Motor neuron (in vitro differentiated cells): ENCODE measurements at regions not wholly inside any gene's neighbourhood (a gene's known extent, or its start where the extent isn't known, plus 50 kb on each side); places are given as distances from the start of the nearest gene placed in this dataset.
A peak's percentile ranks its signal among the peaks of the same experiment; 100 is the strongest.

Source experiments
- ATAC-seq, 8 experiments: fragments of 200-7000 bp; cut with Tn5 transposase; replicated peaks in 6 of 8; 2 replicates each; pipeline ENCODE4 v1.8.0; 2021; ENCODE audit warnings: mild to moderate bottlenecking in 8 of 8, moderate library complexity in 8 of 8
- H3K27ac ChIP-seq, 2 donors: fragments of 250-450 bp; sonication (Bioruptor Pico); 2 replicates each; pipeline ENCODE4 v1.9.0; 2021; ENCODE audit warnings: antibody characterized with exemption in 2 of 2, mild to moderate bottlenecking in 2 of 2, moderate library complexity in 1 of 2
- H3K4me1 ChIP-seq, 2 donors: fragments of 250-450 bp; sonication (Bioruptor Pico); replicated peaks in 1 of 2; 2 replicates each; pipeline ENCODE4 v1.6.1; 2021; ENCODE audit warnings: antibody characterized with exemption in 2 of 2, mild to moderate bottlenecking in 2 of 2, moderate library complexity in 1 of 2
- H3K4me3 ChIP-seq, 5 donors: fragments of 250-450 bp; sonication (Bioruptor Pico); 2 replicates each; pipeline ENCODE4 v1.9.0; 2021; ENCODE audit warnings: antibody characterized with exemption in 5 of 5, mild to moderate bottlenecking in 5 of 5, moderate library complexity in 4 of 5
- WGBS, 10 experiments: fragments of 450-650 bp; shearing (Covaris generic); methylation state at CpG; one replicate each; pipeline ENCODE4 v1.0.0; 2022; 5-methylcytosine and 5-hydroxymethylcytosine counted together
- in situ Hi-C, 9 experiments: fragments of 400-800 bp; cut with MboI; loops; one replicate each; pipeline ENCODE4 v1.15.0; 2021; ENCODE audit warnings: low sequenced_read_pairs in 9 of 9, low pct_unique_long_range_greater_than_20kb in 2 of 9; ENCODE audit not compliant: unreplicated experiment in 9 of 9

DNA sequence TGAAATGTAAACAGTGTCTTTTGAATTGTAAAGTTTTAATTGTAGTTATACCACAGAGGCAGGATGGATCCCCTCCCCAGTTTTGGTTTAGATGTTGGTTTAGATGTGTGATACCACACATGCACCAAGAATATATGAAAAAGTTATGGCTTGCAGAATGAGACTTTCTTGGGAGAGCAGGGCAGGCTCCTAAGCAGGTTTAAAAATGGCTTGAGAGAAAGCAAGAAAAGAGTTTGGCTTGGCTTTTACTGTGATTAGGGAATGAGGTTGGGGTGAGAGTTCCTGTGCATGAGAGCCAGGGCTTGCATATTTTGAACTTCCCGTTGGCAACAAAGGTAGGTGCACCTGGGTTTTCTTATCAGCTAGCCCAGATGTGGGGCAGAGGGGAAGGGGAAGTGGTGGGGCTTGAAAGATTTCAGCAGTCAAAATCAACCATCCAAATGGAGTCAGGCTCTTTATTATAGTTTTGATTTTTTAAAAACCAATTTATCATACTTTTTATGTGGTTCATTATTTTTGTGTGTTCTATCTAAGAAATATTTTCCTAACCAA, 246.9 kb downstream of the MTX2 start:
- no peak overlapping the region for H3K4me3 ChIP-seq
- WGBS, 10 experiments, result 40 to 100% (median 67%) methylated on average over 1 of the region's 1 CpG; no CpG with 5 or more reads in 7 of the 10 experiments
- in situ Hi-C loops, result no loop called here

GRCh38 chr2:176518823-176519222, 249.6 kb downstream of the MTX2 start:
- WGBS, 10 experiments, result 50 to 100% (median 78%) methylated on average over 1 to 4 of the region's 4 CpGs; no CpG with 5 or more reads in 1 of the 10 experiments
- ATAC-seq, result peak in 5 of 8 experiments; percentile 38 to 44 (median 42)
- peaks cover 3 to 4% of the 10 kb centered on the region in 2 donors for H3K4me1 ChIP-seq
- H3K4me3 ChIP-seq, result no peak overlapping the region
- in situ Hi-C loops, result no loop called here
- H3K27ac ChIP-seq, result no peak overlapping the region

More for the DNA sequence above, 246.9 kb downstream of the MTX2 start:
- Histone ChIP-seq H3K27ac (no peak overlapping the region), H3K4me1 (no peaks in the 10 kb centered on the region)
- no peak for ATAC-seq

DNA sequence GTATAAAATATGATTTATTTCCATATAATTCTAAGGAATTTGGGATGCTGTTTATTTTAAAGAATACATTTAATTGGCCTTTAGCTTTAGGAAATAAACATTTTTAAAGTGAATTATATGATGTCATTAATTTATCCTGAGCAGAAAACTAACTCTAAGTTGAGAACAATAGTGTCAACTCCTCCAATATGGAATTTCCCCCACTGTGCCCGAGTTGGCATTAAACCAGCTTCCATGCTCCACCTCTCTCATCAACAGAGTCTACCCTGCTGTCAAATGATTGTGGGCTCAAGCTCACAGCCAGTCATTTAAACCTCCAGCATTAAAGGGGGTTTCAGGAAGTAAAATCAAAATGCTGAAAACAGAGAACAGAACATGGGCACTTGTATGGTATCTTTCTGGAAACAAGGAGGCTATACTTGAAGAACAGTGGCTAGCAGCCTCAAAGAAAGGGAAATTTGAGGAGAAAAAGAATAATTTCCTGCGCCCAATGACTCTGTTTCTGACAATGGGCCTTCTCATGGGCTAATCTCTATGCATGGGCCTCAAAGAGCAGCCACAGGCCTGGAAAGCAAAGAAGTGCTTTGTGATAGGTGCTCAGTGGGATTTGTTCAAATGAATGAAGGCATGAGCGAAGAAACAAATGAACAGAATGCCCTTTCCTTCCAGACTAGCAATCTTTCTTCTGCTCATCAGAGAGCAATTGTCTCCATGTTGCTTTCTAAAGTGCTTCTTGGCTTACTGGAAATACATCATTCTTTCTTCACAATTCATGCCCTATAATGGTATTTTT, 252.8 kb downstream of the MTX2 start:
- H3K4me3 ChIP-seq, result no peak overlapping the region
- in situ Hi-C loops, result no loop called here
- ATAC-seq, result peak in 1 of 8 experiments; percentile 26
- peaks cover 5 to 11% of the 10 kb centered on the region in 2 donors for H3K4me1 ChIP-seq
- no peak overlapping the region for H3K27ac ChIP-seq
- WGBS, 10 experiments, result 0 to 100% (median 66%) methylated on average over 1 to 3 of the region's 3 CpGs

- no peak for ATAC-seq
- in situ Hi-C loops, result no loop called here
- Histone ChIP-seq H3K27ac (no peak overlapping the region), H3K4me3 (no peak overlapping the region), H3K4me1 (peaks cover 11 to 16% of the 10 kb centered on the region in 2 donors)
- WGBS, 10 experiments, result 42 to 100% (median 89%) methylated on average over 1 to 2 of the region's 2 CpGs; no CpG with 5 or more reads in 2 of the 10 experiments
Measured at GRCh38 chr2:176525086-176525485, 255.8 kb downstream of the MTX2 start.

DNA sequence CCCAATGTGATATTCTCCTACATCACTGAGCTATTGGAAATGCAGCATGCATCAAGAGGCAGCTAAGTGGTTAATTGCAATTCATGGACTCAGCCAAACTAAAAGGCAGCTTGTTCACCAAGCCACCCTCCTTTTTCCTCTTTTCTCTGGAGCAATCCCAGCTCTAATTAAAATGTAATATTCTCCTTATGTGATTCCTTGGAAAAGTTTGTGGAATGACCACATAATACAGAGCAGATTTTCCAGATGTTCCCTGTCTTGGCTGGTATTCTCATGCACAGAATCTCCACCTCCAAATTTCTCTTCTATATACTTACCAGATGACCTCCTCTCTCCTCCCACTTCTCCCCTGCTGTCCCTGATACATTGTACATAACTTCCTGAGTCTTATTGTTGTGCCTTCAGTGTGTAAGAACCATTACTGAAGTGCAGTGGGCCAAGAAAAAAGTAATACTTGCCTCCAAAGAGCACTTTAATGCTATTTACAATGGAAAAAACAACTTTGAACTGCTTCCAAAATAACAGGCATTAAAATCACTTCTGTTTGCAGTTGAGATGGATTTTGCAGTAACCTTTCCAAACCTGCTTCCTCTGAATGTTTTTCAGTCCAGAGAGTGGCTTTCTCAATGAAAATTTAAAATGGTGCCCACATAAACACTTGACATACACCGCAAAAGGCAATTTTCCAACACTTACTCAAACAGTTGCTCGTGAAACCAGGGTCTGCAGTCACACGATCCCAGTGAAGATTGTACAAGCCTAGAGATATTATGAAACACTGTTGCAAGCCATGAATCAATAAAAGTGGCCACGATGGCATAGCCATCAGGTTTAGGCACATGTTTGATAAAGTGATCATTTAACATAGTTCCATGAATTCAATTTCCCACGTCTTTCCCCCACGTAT, 258.0 kb downstream of the MTX2 start:
- Histone ChIP-seq H3K4me1 (peaks cover 8 to 23% of the 10 kb centered on the region in 2 donors), H3K27ac (no peak overlapping the region), H3K4me3 (no peak overlapping the region)
- in situ Hi-C loops, result no loop called here
- 26 to 100% (median 89%) methylated on average over 1 to 6 of the region's 6 CpGs; no CpG with 5 or more reads in 2 of the 10 experiments for WGBS, 10 experiments
- ATAC-seq, result peak in 1 of 8 experiments; percentile 45

GRCh38 chr2:176531608-176532007, 262.4 kb downstream of the MTX2 start:
- H3K4me1 ChIP-seq, result peaks cover 8 to 20% of the 10 kb centered on the region in 2 donors
- H3K27ac ChIP-seq, result no peak overlapping the region
- H3K4me3 ChIP-seq, result no peak overlapping the region
- 67 to 96% (median 86%) methylated on average over 1 to 4 of the region's 4 CpGs; no CpG with 5 or more reads in 5 of the 10 experiments for WGBS, 10 experiments
- ATAC-seq, result peak in 1 of 8 experiments; percentile 12
- in situ Hi-C loops, result no loop called here

GRCh38 chr2:176533505-176534193, 264.4 kb downstream of the MTX2 start:
- H3K4me3 ChIP-seq, result no peak overlapping the region
- no peak overlapping the region for H3K27ac ChIP-seq
- no peak for ATAC-seq
- in situ Hi-C loops, result no loop called here
- H3K4me1 ChIP-seq, result peaks cover 0 to 15% of the 10 kb centered on the region in 2 donors
- WGBS, 10 experiments, result 25 to 100% (median 94%) methylated on average over 1 to 3 of the region's 4 CpGs; no CpG with 5 or more reads in 1 of the 10 experiments

GRCh38 chr2:176534798-176535466, 265.7 kb downstream of the MTX2 start:
- ATAC-seq, result peak in 2 of 8 experiments; percentile 78 to 85

DNA sequence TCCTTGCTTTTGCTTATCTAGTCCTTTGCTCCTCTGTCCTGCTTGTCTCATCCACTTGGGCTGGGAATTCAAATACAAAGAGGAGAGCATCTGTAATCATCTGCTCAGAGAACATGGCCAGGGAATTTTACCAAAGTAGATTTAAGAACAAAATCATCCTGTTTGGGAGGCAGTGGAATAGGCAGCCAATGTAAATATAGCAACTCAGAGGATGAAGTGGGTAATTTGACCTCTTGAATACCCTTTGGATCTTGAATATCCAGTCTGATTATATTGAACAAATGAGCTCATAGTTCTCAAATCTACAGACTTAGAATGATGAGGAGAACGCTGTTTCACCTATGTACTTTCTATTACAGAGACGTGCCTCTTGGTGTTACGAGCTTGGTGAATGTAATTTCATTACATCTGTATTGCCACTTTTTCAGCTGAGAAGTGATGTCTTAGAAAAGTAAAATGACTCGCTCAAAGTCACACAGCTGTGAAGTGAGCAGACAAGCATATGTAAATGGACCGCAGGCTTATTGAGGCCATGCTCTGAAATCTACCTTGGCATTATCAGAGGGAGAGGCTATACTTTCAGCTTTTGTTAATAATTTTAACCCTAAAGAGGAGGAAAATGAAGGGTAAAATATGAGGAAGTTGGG, 266.3 kb downstream of the MTX2 start:
- H3K27ac ChIP-seq, result no peak overlapping the region
- 50 to 100% (median 66%) methylated on average over 2 to 4 of the region's 5 CpGs; no CpG with 5 or more reads in 4 of the 10 experiments for WGBS, 10 experiments
- in situ Hi-C loops, result no loop called here
- peaks cover 0 to 15% of the 10 kb centered on the region in 2 donors for H3K4me1 ChIP-seq
- ATAC-seq, result peak in 2 of 8 experiments; percentile 60 to 68
- no peak overlapping the region for H3K4me3 ChIP-seq

More at GRCh38 chr2:176534798-176535466, 265.7 kb downstream of the MTX2 start:
- peaks cover 0 to 15% of the 10 kb centered on the region in 2 donors for H3K4me1 ChIP-seq
- no peak overlapping the region for H3K27ac ChIP-seq
- no peak overlapping the region for H3K4me3 ChIP-seq
- 10 to 100% (median 64%) methylated on average over 1 to 4 of the region's 9 CpGs; no CpG with 5 or more reads in 2 of the 10 experiments for WGBS, 10 experiments
- in situ Hi-C loops, result no loop called here

DNA sequence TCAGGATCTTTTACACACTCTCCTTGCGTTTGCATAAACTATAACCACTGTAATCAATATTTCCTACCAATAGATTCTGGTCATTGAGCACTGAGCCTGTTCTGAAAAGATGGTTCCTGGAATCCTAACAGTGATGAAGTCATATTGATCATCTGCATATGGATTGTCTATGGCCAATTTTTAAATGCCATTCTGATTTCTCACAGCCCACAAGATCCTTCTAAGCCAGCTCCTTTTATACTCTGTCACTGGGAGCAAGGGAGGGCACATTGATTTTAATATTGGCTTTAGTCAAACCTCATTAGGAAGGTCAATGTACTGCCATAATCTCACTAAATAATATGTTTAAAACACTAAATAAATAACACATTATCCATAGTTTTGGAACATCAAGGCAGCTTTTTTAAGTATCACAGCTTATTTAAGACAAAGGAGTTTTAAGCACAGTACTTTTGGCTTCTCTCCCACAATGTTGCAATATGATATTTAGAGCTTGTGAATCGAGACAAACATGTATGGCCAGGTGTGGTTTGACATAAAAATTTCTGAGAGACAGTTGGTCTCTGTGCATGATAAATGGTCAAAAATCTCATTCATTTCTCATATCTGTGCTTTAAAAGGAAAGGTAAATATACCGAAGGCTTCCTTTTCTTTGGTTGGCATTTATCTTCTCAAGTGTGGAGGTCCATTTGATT, 267.3 kb downstream of the MTX2 start:
- Histone ChIP-seq H3K4me3 (no peak overlapping the region), H3K4me1 (peaks cover 0 to 15% of the 10 kb centered on the region in 2 donors), H3K27ac (no peak overlapping the region)
- in situ Hi-C loops, result no loop called here
- 39 to 100% (median 88%) methylated on average over 1 to 3 of the region's 3 CpGs; no CpG with 5 or more reads in 1 of the 10 experiments for WGBS, 10 experiments
- peak in 2 of 8 experiments; percentile 44 to 53 for ATAC-seq

- in situ Hi-C loops, result no loop called here
- Histone ChIP-seq H3K4me3 (no peak overlapping the region), H3K27ac (no peak overlapping the region), H3K4me1 (peaks cover 0 to 5% of the 10 kb centered on the region in 2 donors)
- no peak for ATAC-seq
- 65 to 93% (median 75%) methylated on average over 2 to 3 of the region's 3 CpGs; no CpG with 5 or more reads in 3 of the 10 experiments for WGBS, 10 experiments
Measured at GRCh38 chr2:176537932-176538331, 268.7 kb downstream of the MTX2 start.
